Karpas-422 (cell line): ENCODE measurements at regions not wholly inside any gene's neighbourhood (a gene's known extent, or its start where the extent isn't known, plus 50 kb on each side); places are given as distances from the start of the nearest gene placed in this dataset.

ENCODE experiments used
- DNase-seq: peaks from one replicate; pipeline ENCODE4 v3.0.0-alpha.2; 2015
- H2AFZ ChIP-seq: fragments of 200-600 bp; sonication (generic); 2 replicates; pipeline ENCODE4 v1.6.1; 2014; ENCODE audit warnings: antibody characterized with exemption, low read length, mixed read lengths
- H3K27ac ChIP-seq: fragments of 200-600 bp; sonication (generic); 2 replicates; pipeline ENCODE4 v1.5.1; 2014; ENCODE audit warnings: mild to moderate bottlenecking, low read length, moderate library complexity
- H3K27me3 ChIP-seq: fragments of 200-600 bp; sonication (generic); 2 replicates; pipeline ENCODE4 v1.6.1; 2014; ENCODE audit warnings: low read length, mixed read lengths
- H3K36me3 ChIP-seq: fragments of 200-600 bp; sonication (generic); 2 replicates; pipeline ENCODE4 v1.6.1; 2014; ENCODE audit warnings: low read length, mixed read lengths; ENCODE audit not compliant: insufficient read depth
- H3K4me1 ChIP-seq: fragments of 200-600 bp; sonication (generic); 2 replicates; pipeline ENCODE4 v1.6.1; 2014; ENCODE audit warnings: mild to moderate bottlenecking, low read length, mixed read lengths
- H3K4me2 ChIP-seq: fragments of 200-600 bp; sonication (generic); 2 replicates; pipeline ENCODE4 v1.6.1; 2014; ENCODE audit warnings: low read length, low read depth, mild to moderate bottlenecking; ENCODE audit not compliant: poor library complexity, severe bottlenecking
- H3K4me3 ChIP-seq: fragments of 200-600 bp; sonication (generic); 2 replicates; pipeline ENCODE4 v1.5.1; 2014; ENCODE audit warnings: mild to moderate bottlenecking, antibody characterized with exemption, low read length, mixed read lengths
- H3K79me2 ChIP-seq: fragments of 200-600 bp; sonication (generic); 2 replicates; pipeline ENCODE4 v1.6.1; 2014; ENCODE audit warnings: mild to moderate bottlenecking, low read length, mixed read lengths
- H3K9ac ChIP-seq: fragments of 200-600 bp; sonication (generic); 2 replicates; pipeline ENCODE4 v1.6.0; 2014; ENCODE audit warnings: low read length
- H3K9me2 ChIP-seq: fragments of 200-600 bp; sonication (generic), shearing (Covaris generic); replicated peaks from 2 replicates; pipeline ENCODE4 v1.6.0; 2014; ENCODE audit warnings: mild to moderate bottlenecking, low read length, moderate library complexity; ENCODE audit not compliant: insufficient read depth
- H3K9me3 ChIP-seq: fragments of 300-700, 200-600 bp; sonication (generic); 2 replicates; pipeline ENCODE4 v1.6.1; 2014; ENCODE audit warnings: low read length, mixed read lengths
- H4K20me1 ChIP-seq: fragments of 200-600 bp; sonication (generic); 2 replicates; pipeline ENCODE4 v1.6.1; 2014; ENCODE audit warnings: mild to moderate bottlenecking, antibody characterized with exemption, low read length, low read depth; ENCODE audit not compliant: insufficient read depth

- Histone ChIP-seq H3K9ac (no peak overlapping the region), H3K27me3 (no peaks in the 10 kb centered on the region), H3K9me2 (no peaks in the 10 kb centered on the region), H4K20me1 (no peaks in the 10 kb centered on the region), H3K27ac (no peak overlapping the region), H3K36me3 (no peaks in the 10 kb centered on the region), H3K79me2 (no peaks in the 10 kb centered on the region), H3K4me3 (no peak overlapping the region), H3K4me2 (no peak overlapping the region), H3K9me3 (peaks cover 19% of the 10 kb centered on the region), H3K4me1 (no peaks in the 10 kb centered on the region), H2AFZ (no peak overlapping the region)
- no peak for DNase-seq
Observed at GRCh38 chr1:73662526-73662925, 535.5 kb downstream of the LRRIQ3 start.

GRCh38 chr1:73659136-73659535 lies 538.8 kb downstream of the LRRIQ3 start:
- H3K27ac ChIP-seq, result no peak overlapping the region
- DNase-seq, result no peak
- H3K79me2 ChIP-seq, result no peaks in the 10 kb centered on the region

GRCh38 chr1:73654714-73655113 lies 543.3 kb downstream of the LRRIQ3 start:
- H4K20me1 ChIP-seq, result no peaks in the 10 kb centered on the region
- no peak overlapping the region for H3K27ac ChIP-seq
- no peak overlapping the region for H3K4me3 ChIP-seq
- H3K79me2 ChIP-seq, result no peaks in the 10 kb centered on the region
- no peak for DNase-seq
- H3K4me1 ChIP-seq, result no peaks in the 10 kb centered on the region
- H3K36me3 ChIP-seq, result no peaks in the 10 kb centered on the region
- no peak overlapping the region for H3K9ac ChIP-seq
- H3K9me2 ChIP-seq, result no peaks in the 10 kb centered on the region
- H2AFZ ChIP-seq, result no peak overlapping the region
- H3K27me3 ChIP-seq, result no peaks in the 10 kb centered on the region
- no peak overlapping the region for H3K4me2 ChIP-seq
- peaks cover 7% of the 10 kb centered on the region; the same call in 1 of the 2 replicates for H3K9me3 ChIP-seq

More at GRCh38 chr1:73659136-73659535, 538.8 kb downstream of the LRRIQ3 start:
- Histone ChIP-seq H3K9me2 (no peaks in the 10 kb centered on the region), H3K9me3 (peaks cover 18% of the 10 kb centered on the region; the same call in 1 of the 2 replicates), H2AFZ (no peak overlapping the region), H3K36me3 (no peaks in the 10 kb centered on the region), H3K9ac (no peak overlapping the region), H3K4me1 (no peaks in the 10 kb centered on the region), H3K4me2 (no peak overlapping the region), H3K27me3 (no peaks in the 10 kb centered on the region), H4K20me1 (no peaks in the 10 kb centered on the region), H3K4me3 (no peak overlapping the region)

- Histone ChIP-seq H3K4me3 (no peak overlapping the region), H3K9ac (no peak overlapping the region), H3K9me2 (no peaks in the 10 kb centered on the region), H3K79me2 (no peaks in the 10 kb centered on the region), H3K9me3 (peaks cover 9% of the 10 kb centered on the region), H3K36me3 (no peaks in the 10 kb centered on the region), H3K4me2 (no peak overlapping the region), H3K27me3 (no peaks in the 10 kb centered on the region), H3K27ac (no peak overlapping the region), H3K4me1 (no peaks in the 10 kb centered on the region), H4K20me1 (no peaks in the 10 kb centered on the region), H2AFZ (no peak overlapping the region)
- DNase-seq, result no peak
Observed at GRCh38 chr1:73644198-73644597, 553.8 kb downstream of the LRRIQ3 start.

GRCh38 chr1:73639494-73639893 lies 558.5 kb downstream of the LRRIQ3 start:
- H3K9me3 ChIP-seq, result peaks cover 6% of the 10 kb centered on the region
- H3K27me3 ChIP-seq, result no peaks in the 10 kb centered on the region
- no peak overlapping the region for H3K9ac ChIP-seq
- H4K20me1 ChIP-seq, result no peaks in the 10 kb centered on the region
- no peak for DNase-seq
- H3K4me1 ChIP-seq, result no peaks in the 10 kb centered on the region
- H2AFZ ChIP-seq, result no peak overlapping the region
- no peaks in the 10 kb centered on the region for H3K79me2 ChIP-seq
- no peak overlapping the region for H3K4me3 ChIP-seq
- H3K4me2 ChIP-seq, result no peak overlapping the region
- no peak overlapping the region for H3K27ac ChIP-seq
- H3K36me3 ChIP-seq, result no peaks in the 10 kb centered on the region
- H3K9me2 ChIP-seq, result no peaks in the 10 kb centered on the region

GRCh38 chr1:73637264-73637663 lies 560.7 kb downstream of the LRRIQ3 start:
- no peak for DNase-seq
- Histone ChIP-seq H3K9ac (no peak overlapping the region), H3K4me2 (no peak overlapping the region), H3K79me2 (no peaks in the 10 kb centered on the region), H4K20me1 (no peaks in the 10 kb centered on the region), H3K4me3 (no peak overlapping the region), H3K9me2 (no peaks in the 10 kb centered on the region), H2AFZ (no peak overlapping the region), H3K27ac (no peak overlapping the region), H3K27me3 (no peaks in the 10 kb centered on the region), H3K36me3 (no peaks in the 10 kb centered on the region), H3K9me3 (peaks cover 4% of the 10 kb centered on the region), H3K4me1 (no peaks in the 10 kb centered on the region)

- no peaks in the 10 kb centered on the region for H3K36me3 ChIP-seq
- no peaks in the 10 kb centered on the region for H3K9me2 ChIP-seq
- no peak overlapping the region for H3K4me3 ChIP-seq
- no peak overlapping the region for H3K4me2 ChIP-seq
- H4K20me1 ChIP-seq, result no peaks in the 10 kb centered on the region
- no peaks in the 10 kb centered on the region for H3K27me3 ChIP-seq
- no peak overlapping the region for H2AFZ ChIP-seq
- no peak for DNase-seq
- no peaks in the 10 kb centered on the region for H3K4me1 ChIP-seq
- no peak overlapping the region for H3K27ac ChIP-seq
- no peak overlapping the region for H3K9ac ChIP-seq
- H3K9me3 ChIP-seq, result peaks cover 2% of the 10 kb centered on the region
- H3K79me2 ChIP-seq, result no peaks in the 10 kb centered on the region
Observed at GRCh38 chr1:73635021-73635420, 563.0 kb downstream of the LRRIQ3 start.

- Histone ChIP-seq H3K27me3 (no peaks in the 10 kb centered on the region), H3K9ac (no peak overlapping the region), H4K20me1 (no peaks in the 10 kb centered on the region), H3K4me1 (no peaks in the 10 kb centered on the region), H3K36me3 (no peaks in the 10 kb centered on the region), H3K9me2 (no peaks in the 10 kb centered on the region), H2AFZ (no peak overlapping the region), H3K4me2 (no peak overlapping the region), H3K79me2 (no peaks in the 10 kb centered on the region), H3K27ac (no peak overlapping the region), H3K4me3 (no peak overlapping the region), H3K9me3 (peaks cover 17% of the 10 kb centered on the region)
- no peak for DNase-seq
Observed at GRCh38 chr1:73627723-73628122, 570.3 kb downstream of the LRRIQ3 start.

- Histone ChIP-seq H3K27ac (no peak overlapping the region), H4K20me1 (no peaks in the 10 kb centered on the region)
Observed at GRCh38 chr1:73626326-73626725, 571.6 kb downstream of the LRRIQ3 start.

More at GRCh38 chr1:73626326-73626725, 571.6 kb downstream of the LRRIQ3 start:
- Histone ChIP-seq H3K4me2 (no peak overlapping the region), H3K27me3 (no peaks in the 10 kb centered on the region), H3K79me2 (no peaks in the 10 kb centered on the region), H3K9ac (no peak overlapping the region), H3K4me1 (no peaks in the 10 kb centered on the region), H2AFZ (no peak overlapping the region), H3K9me3 (peaks cover 15% of the 10 kb centered on the region), H3K4me3 (no peak overlapping the region), H3K36me3 (no peaks in the 10 kb centered on the region), H3K9me2 (no peaks in the 10 kb centered on the region)
- no peak for DNase-seq
